Skeletal muscle satellite cell (primary cell): ENCODE measurements at regions not wholly inside any gene's neighbourhood (a gene's known extent, or its start where the extent isn't known, plus 50 kb on each side); places are given as distances from the start of the nearest gene placed in this dataset.

Source experiments
- H3K27me3 ChIP-seq: 2 replicates; pipeline ENCODE4 v1.7.0; 2013; ENCODE audit warnings: low read length; ENCODE audit not compliant: control insufficient read depth, insufficient read depth
- H3K36me3 ChIP-seq: 2 replicates; pipeline ENCODE4 v1.7.0; 2013; ENCODE audit warnings: mild to moderate bottlenecking, control low read depth, low read length; ENCODE audit not compliant: insufficient read depth
- H3K4me1 ChIP-seq: 2 replicates; pipeline ENCODE4 v1.7.0; 2013; ENCODE audit warnings: low read length; ENCODE audit not compliant: control insufficient read depth, insufficient read depth
- H3K4me2 ChIP-seq: 2 replicates; pipeline ENCODE4 v1.7.0; 2013; ENCODE audit warnings: mild to moderate bottlenecking, low read length
- H3K4me3 ChIP-seq: 2 replicates; pipeline ENCODE4 v1.7.0; 2013; ENCODE audit warnings: low read length
- H3K9ac ChIP-seq: 2 replicates; pipeline ENCODE4 v1.7.0; 2013; ENCODE audit warnings: mild to moderate bottlenecking, low read depth, low read length, moderate library complexity
- H3K9me3 ChIP-seq: replicated peaks from 2 replicates; pipeline ENCODE4 v1.7.0; 2013; ENCODE audit warnings: mild to moderate bottlenecking, control low read depth, low read length

- Histone ChIP-seq H3K9me3 (peaks cover 8% of the 10 kb centered on the region), H3K9ac (no peak overlapping the region), H3K4me1 (no peaks in the 10 kb centered on the region), H3K4me3 (no peak overlapping the region), H3K27me3 (peaks cover under 1% of the 10 kb centered on the region), H3K4me2 (no peak overlapping the region), H3K36me3 (no peaks in the 10 kb centered on the region)
Measured at GRCh38 chr22:49623176-49623575, 204.5 kb downstream of the BRD1 start.

GRCh38 chr22:49622241-49623105 lies 205.2 kb downstream of the BRD1 start:
- Histone ChIP-seq H3K27me3 (no peaks in the 10 kb centered on the region), H3K4me2 (no peak overlapping the region), H3K9ac (no peak overlapping the region), H3K4me1 (no peaks in the 10 kb centered on the region), H3K4me3 (no peak overlapping the region), H3K36me3 (no peaks in the 10 kb centered on the region), H3K9me3 (peaks cover 8% of the 10 kb centered on the region)

GRCh38 chr22:49621601-49622210 lies 206.0 kb downstream of the BRD1 start:
- Histone ChIP-seq H3K9ac (no peak overlapping the region), H3K27me3 (no peaks in the 10 kb centered on the region), H3K4me1 (no peaks in the 10 kb centered on the region), H3K36me3 (no peaks in the 10 kb centered on the region), H3K9me3 (peaks cover 15% of the 10 kb centered on the region), H3K4me3 (no peak overlapping the region), H3K4me2 (no peak overlapping the region)

GRCh38 chr22:49620666-49621065 lies 207.0 kb downstream of the BRD1 start:
- Histone ChIP-seq H3K4me3 (no peak overlapping the region), H3K9ac (no peak overlapping the region), H3K9me3 (peaks cover 16% of the 10 kb centered on the region), H3K36me3 (no peaks in the 10 kb centered on the region), H3K27me3 (no peaks in the 10 kb centered on the region), H3K4me2 (no peak overlapping the region), H3K4me1 (no peaks in the 10 kb centered on the region)

GRCh38 chr22:49620003-49620556 lies 207.6 kb downstream of the BRD1 start:
- peaks cover 16% of the 10 kb centered on the region for H3K9me3 ChIP-seq
- H3K27me3 ChIP-seq = no peaks in the 10 kb centered on the region
- H3K9ac ChIP-seq = no peak overlapping the region
- H3K36me3 ChIP-seq = no peaks in the 10 kb centered on the region
- no peak overlapping the region for H3K4me3 ChIP-seq
- H3K4me2 ChIP-seq = no peak overlapping the region
- no peaks in the 10 kb centered on the region for H3K4me1 ChIP-seq

GRCh38 chr22:49619301-49619700 lies 208.4 kb downstream of the BRD1 start:
- H3K4me2 ChIP-seq = no peak overlapping the region
- no peaks in the 10 kb centered on the region for H3K4me1 ChIP-seq
- H3K27me3 ChIP-seq = no peaks in the 10 kb centered on the region
- H3K4me3 ChIP-seq = no peak overlapping the region
- H3K9me3 ChIP-seq = peaks cover 16% of the 10 kb centered on the region
- H3K36me3 ChIP-seq = no peaks in the 10 kb centered on the region
- H3K9ac ChIP-seq = no peak overlapping the region

GRCh38 chr22:49618677-49618953 lies 209.1 kb downstream of the BRD1 start:
- H3K9me3 ChIP-seq = peaks cover 16% of the 10 kb centered on the region
- H3K4me2 ChIP-seq = no peak overlapping the region
- no peak overlapping the region for H3K9ac ChIP-seq
- H3K4me1 ChIP-seq = no peaks in the 10 kb centered on the region
- no peak overlapping the region for H3K4me3 ChIP-seq
- H3K36me3 ChIP-seq = no peaks in the 10 kb centered on the region
- no peaks in the 10 kb centered on the region for H3K27me3 ChIP-seq

GRCh38 chr22:49617866-49618676 lies 209.6 kb downstream of the BRD1 start:
- H3K27me3 ChIP-seq = no peaks in the 10 kb centered on the region
- no peaks in the 10 kb centered on the region for H3K36me3 ChIP-seq
- no peak overlapping the region for H3K9ac ChIP-seq
- H3K4me1 ChIP-seq = no peaks in the 10 kb centered on the region
- no peak overlapping the region for H3K4me2 ChIP-seq
- peaks cover 16% of the 10 kb centered on the region for H3K9me3 ChIP-seq
- no peak overlapping the region for H3K4me3 ChIP-seq

GRCh38 chr22:49617264-49617663 lies 210.4 kb downstream of the BRD1 start:
- Histone ChIP-seq H3K36me3 (no peaks in the 10 kb centered on the region), H3K27me3 (no peaks in the 10 kb centered on the region), H3K9ac (no peak overlapping the region), H3K4me3 (no peak overlapping the region), H3K9me3 (peaks cover 13% of the 10 kb centered on the region), H3K4me2 (no peak overlapping the region), H3K4me1 (no peaks in the 10 kb centered on the region)

- Histone ChIP-seq H3K36me3 (no peaks in the 10 kb centered on the region), H3K4me3 (no peak overlapping the region), H3K27me3 (no peaks in the 10 kb centered on the region), H3K9me3 (peaks cover 13% of the 10 kb centered on the region), H3K4me2 (no peak overlapping the region), H3K9ac (no peak overlapping the region), H3K4me1 (no peaks in the 10 kb centered on the region)
Measured at GRCh38 chr22:49616356-49617231, 211.1 kb downstream of the BRD1 start.
